Fibroblast of skin of right quadriceps (primary cell): ENCODE measurements at regions not wholly inside any gene's neighbourhood (a gene's known extent, or its start where the extent isn't known, plus 50 kb on each side); places are given as distances from the start of the nearest gene placed in this dataset.

ENCODE experiments used
- DNase-seq: peaks from one replicate; pipeline ENCODE4 v3.0.0-alpha.2; 2013

DNA sequence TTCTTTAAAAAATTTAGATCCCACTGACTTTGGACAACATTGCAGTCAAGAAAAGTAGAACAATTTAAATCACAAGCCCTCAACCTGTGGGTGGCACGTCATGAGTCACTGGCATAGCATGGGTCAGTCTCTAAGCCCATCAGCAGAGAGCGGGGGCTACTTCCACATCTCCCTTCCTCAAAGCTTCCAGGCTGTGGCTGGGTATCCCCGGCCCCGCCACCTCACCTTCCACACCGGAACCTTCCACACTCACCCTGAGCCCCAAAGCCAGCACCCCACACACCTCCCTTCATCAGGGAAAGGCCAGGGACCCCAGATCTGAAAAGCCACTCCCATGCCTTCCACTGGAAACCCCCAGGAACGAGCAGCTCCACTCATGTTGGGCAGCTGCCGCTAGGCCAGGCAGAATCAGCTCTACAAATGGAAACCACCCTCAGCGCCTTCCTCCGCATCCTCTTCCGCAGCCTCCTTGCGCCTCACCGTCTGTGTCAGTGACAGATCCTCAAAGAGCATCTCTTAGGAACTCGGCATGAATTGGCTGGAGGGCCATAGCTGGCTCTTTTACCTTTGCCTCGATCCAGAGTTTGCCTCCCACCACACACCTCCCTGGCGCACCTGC lies 156.5 kb downstream of the ERCC6L2 start:
- DNase-seq: no peak

- no peak for DNase-seq
Observed at GRCh38 chr9:96031366-96031824, 155.9 kb downstream of the ERCC6L2 start.

- no peak for DNase-seq
Observed at GRCh38 chr9:96029722-96030530, 154.4 kb downstream of the ERCC6L2 start.

- no peak for DNase-seq
Observed at GRCh38 chr9:96027251-96028131, 152.0 kb downstream of the ERCC6L2 start.

- DNase-seq: no peak
Observed at GRCh38 chr9:96026655-96027213, 151.2 kb downstream of the ERCC6L2 start.

- no peak for DNase-seq
Observed at GRCh38 chr9:96025995-96026602, 150.6 kb downstream of the ERCC6L2 start.

DNA sequence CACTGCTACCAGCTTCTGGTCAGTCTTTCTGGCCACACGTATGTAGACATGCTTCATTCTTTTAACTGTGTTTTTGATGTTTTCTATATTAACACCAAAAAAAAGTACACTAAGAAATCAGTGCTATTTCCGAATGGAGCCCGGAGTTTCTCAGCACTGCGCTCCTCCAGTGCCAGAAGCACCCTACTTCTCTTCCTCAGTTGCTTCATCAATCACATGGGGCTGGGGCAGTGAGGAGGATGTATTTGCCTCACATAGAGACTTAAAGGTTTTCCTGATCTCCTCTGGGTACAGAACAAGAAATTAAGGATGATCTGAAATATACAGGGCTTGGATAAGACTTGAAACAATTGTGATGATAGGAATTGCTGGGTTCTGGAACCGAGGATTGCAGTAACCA lies 148.0 kb downstream of the ERCC6L2 start:
- no peak for DNase-seq

GRCh38 chr9:96022445-96023051 lies 147.1 kb downstream of the ERCC6L2 start:
- DNase-seq: no peak

- no peak for DNase-seq
Observed at GRCh38 chr9:96021551-96022444, 146.3 kb downstream of the ERCC6L2 start.

GRCh38 chr9:96020792-96021550 lies 145.5 kb downstream of the ERCC6L2 start:
- DNase-seq: peak; percentile 7

DNA sequence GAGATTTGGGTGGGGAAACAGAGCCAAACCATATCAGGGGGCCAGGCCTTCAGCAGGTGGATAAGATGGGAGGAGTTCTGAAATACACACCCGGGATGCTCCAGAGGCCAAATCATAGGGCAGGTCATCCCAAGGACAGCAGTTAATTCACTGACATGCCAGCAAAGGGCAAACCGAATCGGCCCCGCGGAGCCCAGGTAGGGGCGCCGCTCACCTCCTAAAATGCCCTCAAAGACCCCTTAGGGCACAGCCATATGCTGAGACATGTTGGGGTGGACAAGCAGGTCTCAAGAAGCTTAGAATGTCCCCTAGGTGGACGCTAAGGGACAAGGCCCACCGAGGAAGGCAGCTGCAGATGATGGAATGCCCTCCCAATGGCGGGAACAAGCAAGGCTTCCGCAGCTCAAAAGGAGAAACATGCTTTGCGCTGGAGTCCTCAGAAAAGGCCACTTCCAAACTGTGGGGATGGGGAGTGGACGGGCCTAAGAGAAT lies 144.9 kb downstream of the ERCC6L2 start:
- DNase-seq: no peak
